ENCODE measurements at regions not wholly inside any gene's neighbourhood (a gene's known extent, or its start where the extent isn't known, plus 50 kb on each side); places are given as distances from the start of the nearest gene placed in this dataset.

DNA sequence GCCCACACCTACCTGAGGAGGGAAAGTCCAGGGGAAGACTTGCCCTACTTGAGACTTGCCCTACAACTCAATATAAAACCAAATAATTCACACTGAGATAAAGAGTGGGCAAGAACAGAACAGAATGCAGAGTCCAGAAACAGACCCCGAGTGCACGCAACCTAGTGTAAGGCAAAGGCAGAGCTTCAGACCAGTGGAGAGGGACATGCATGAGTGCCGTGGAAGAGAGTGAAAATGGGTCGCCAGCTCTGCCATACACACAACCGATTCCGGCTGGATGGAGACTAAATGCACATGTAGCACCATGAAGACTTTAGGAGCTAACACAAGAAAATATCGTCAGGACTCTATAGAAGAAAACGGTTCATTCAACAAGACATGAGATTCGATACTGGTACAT lies 58.8 kb upstream of the CST7 start:
- ATAC-seq: no peak
- TF ChIP-seq FOSB (CRISPR knock-in tag; IDR thresholded peaks at IDR 0.05): no peak
- peak; percentile 61 for FAIRE-seq
- POLR2A ChIA-PET: no interaction called here
- no peak overlapping the region for H3K4me2 ChIP-seq
- no peak for DNase-seq (ENCODE audit: low read depth in 1 of 2, low spot score in 1 of 2)
- H3K4me3 ChIP-seq: no peak overlapping the region
- H3K9me3 ChIP-seq: no peaks in the 10 kb centered on the region
- 54% methylated on average over 9 of the region's 9 CpGs for WGBS (ENCODE audit: missing lambda C conversion rate)
- CTCF ChIA-PET: interaction anchor here (2.3 kb wide), 1 partner anchor 27 kb away, joined by 10 read pairs; no protein-coding TSS in a partner anchor
- H3K4me1 ChIP-seq: no peaks in the 10 kb centered on the region
- no peak overlapping the region for H3K27ac ChIP-seq

DNA sequence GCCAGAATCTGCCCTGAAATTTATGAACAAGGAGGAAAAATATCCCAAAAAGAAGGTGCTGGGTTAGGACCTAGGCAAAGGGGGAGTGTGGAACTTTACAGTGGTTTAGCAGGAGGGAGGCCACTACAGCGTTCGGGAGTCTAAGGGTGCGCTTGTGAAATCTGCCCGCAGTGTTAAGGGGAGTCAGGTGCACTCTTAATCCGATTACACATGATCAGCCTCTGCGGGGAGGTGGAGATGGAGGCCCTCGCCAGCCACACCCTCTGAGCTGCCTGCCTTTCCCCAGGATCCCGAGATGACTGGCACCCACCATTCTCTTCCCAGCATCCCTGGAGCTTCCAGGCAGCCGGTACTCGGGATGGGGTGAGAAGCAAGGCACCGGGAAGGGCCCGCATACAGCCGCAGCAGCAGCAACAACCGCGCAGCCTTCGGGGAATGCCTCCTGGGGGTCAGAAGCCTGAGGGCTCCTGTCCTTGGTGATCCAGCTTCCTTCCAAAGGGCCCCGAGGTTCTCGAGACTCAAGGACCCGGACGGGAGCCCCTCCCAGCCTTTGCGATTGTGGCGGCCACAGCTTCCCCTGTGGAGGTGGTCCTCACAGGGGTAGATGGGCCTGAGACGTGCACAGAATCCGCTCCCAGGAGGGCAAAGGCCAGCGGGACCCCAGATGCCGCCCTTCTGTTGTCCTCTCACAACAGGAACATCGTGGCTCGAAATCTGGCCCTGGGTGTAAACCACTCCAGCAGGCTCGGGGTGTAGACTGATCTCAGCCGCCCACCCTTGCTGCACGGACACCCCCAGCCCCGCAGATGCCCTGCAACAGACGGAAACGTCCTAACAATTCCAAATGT lies 57.3 kb upstream of the CST7 start:
- Histone ChIP-seq H3K4me2 (no peak overlapping the region), H3K27ac (no peak overlapping the region), H3K4me1 (no peaks in the 10 kb centered on the region), H3K4me3 (no peak overlapping the region), H3K9me3 (no peaks in the 10 kb centered on the region)
- TF ChIP-seq, protein P1, sequence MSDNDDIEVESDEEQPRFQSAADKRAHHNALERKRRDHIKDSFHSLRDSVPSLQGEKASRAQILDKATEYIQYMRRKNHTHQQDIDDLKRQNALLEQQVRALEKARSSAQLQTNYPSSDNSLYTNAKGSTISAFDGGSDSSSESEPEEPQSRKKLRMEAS (IDR thresholded peaks at IDR 0.05): no peak
- no peak for TF ChIP-seq RFX5 (IDR thresholded peaks at IDR 0.05)
- no peak for TF ChIP-seq KDM5A (IDR thresholded peaks at IDR 0.05)
- TF ChIP-seq POLR2AphosphoS2 (conservative IDR thresholded peaks at IDR 0.05; ENCODE audit: low read length): no peak
- no peak for TF ChIP-seq HOXB5 (CRISPR knock-in tag; IDR thresholded peaks at IDR 0.05)
- TF ChIP-seq, protein P2, sequence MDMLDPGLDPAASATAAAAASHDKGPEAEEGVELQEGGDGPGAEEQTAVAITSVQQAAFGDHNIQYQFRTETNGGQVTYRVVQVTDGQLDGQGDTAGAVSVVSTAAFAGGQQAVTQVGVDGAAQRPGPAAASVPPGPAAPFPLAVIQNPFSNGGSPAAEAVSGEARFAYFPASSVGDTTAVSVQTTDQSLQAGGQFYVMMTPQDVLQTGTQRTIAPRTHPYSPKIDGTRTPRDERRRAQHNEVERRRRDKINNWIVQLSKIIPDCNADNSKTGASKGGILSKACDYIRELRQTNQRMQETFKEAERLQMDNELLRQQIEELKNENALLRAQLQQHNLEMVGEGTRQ (IDR thresholded peaks at IDR 0.05): no peak
- TF ChIP-seq HEYL (CRISPR knock-in tag; IDR thresholded peaks at IDR 0.05): no peak
- no peak for TF ChIP-seq RNF2 (IDR thresholded peaks at IDR 0.05; ENCODE audit: borderline replicate concordance, low read depth)
- no peak for TF ChIP-seq RARB (CRISPR knock-in tag; IDR thresholded peaks at IDR 0.05)
- WGBS (ENCODE audit: missing lambda C conversion rate): 39% methylated on average over 32 of the region's 34 CpGs
- POLR2A ChIA-PET: no interaction called here
- peak in 1 of 2 experiments; percentile 15; a peak in 2 of 6 replicates for ATAC-seq
- DNase-seq (ENCODE audit: low read depth in 1 of 2, low spot score in 1 of 2): no peak
- no peak for FAIRE-seq
- CTCF ChIA-PET: interaction anchor here (2.3 kb wide), 1 partner anchor 26 kb away, joined by 10 read pairs; no protein-coding TSS in a partner anchor

DNA sequence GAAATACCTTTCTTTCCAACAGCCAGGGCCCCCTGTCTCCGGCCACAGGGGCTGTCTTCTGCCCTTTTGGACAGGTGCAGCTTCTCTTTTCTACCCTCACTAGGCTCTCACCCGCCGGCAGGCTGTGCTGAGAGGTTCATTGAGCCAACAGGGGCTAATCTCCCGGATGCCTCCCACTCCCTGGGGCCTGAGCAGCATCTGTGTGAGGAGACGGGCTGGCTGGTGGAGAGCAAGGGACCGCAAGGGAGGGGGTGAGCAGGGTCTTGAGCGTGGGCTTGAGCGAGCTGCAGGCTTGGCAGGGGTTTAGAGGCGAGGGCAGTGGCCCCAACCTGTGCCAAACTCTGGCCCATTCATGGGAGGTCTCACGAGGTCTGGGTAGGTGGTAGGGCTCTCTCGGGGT lies 56.5 kb upstream of the CST7 start:
- FAIRE-seq (no peak), ATAC-seq (no peak), DNase-seq (ENCODE audit: low read depth in 1 of 2, low spot score in 1 of 2) (no peak)
- Histone ChIP-seq H3K4me2 (no peak overlapping the region), H3K9me3 (no peaks in the 10 kb centered on the region), H3K27ac (no peak overlapping the region), H3K4me1 (no peaks in the 10 kb centered on the region), H3K4me3 (no peak overlapping the region)
- CTCF ChIA-PET: interaction anchor here (2.3 kb wide), 1 partner anchor 25 kb away, joined by 10 read pairs; no protein-coding TSS in a partner anchor
- WGBS (ENCODE audit: missing lambda C conversion rate): 13% methylated on average over 11 of the region's 11 CpGs
- TF ChIP-seq FOXS1 (CRISPR knock-in tag; IDR thresholded peaks at IDR 0.05) (no peak), EHMT2 (IDR thresholded peaks at IDR 0.05; ENCODE audit: low read depth) (no peak), RARB (CRISPR knock-in tag; IDR thresholded peaks at IDR 0.05) (no peak), NFE2L2 (conservative IDR thresholded peaks at IDR 0.05; ENCODE audit: low read length) (no peak), FOSL2 (IDR thresholded peaks at IDR 0.05) (no peak), FOSL2 (CRISPR knock-in tag; IDR thresholded peaks at IDR 0.05) (no peak)
- POLR2A ChIA-PET: no interaction called here

DNA sequence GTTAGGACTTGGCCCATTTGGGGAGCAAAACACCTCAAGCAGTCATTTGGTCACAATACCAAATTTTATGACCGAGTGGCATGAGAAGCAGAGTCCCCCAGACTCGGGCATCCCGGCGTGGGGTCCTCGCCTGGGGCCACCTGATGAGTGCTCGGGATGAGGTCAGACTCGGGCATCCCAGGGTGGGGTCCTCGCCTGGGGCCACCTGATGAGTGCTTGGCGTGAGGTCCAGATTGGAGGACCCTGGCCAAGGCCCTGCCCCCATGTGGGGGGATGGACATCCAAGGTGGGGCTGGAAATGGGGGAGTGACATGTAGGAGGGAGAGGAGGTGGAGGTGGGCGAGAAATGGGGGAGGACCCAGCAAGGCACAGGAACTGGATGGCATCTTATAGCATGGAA lies 56.1 kb upstream of the CST7 start:
- H3K4me1 ChIP-seq: no peaks in the 10 kb centered on the region
- CTCF ChIA-PET: interaction anchor here (1.1 to 2.3 kb wide), 3 partner anchors 24 to 26 kb away, joined by 3 to 10 read pairs (median 3); no protein-coding TSS in a partner anchor
- H3K9me3 ChIP-seq: no peaks in the 10 kb centered on the region
- no peak overlapping the region for H3K27ac ChIP-seq
- no peak overlapping the region for H3K4me2 ChIP-seq
- POLR2A ChIA-PET: no interaction called here
- FAIRE-seq (no peak), DNase-seq (ENCODE audit: low read depth in 1 of 2, low spot score in 1 of 2) (no peak), ATAC-seq (no peak)
- WGBS (ENCODE audit: missing lambda C conversion rate): 45% methylated on average over 10 of the region's 10 CpGs
- no peak for TF ChIP-seq RNF2 (IDR thresholded peaks at IDR 0.05; ENCODE audit: borderline replicate concordance, low read depth)
- TF ChIP-seq TFCP2L1 (CRISPR knock-in tag; IDR thresholded peaks at IDR 0.05): no peak
- TF ChIP-seq ZC3H11A (IDR thresholded peaks at IDR 0.05): no peak
- no peak for TF ChIP-seq JUN (IDR thresholded peaks at IDR 0.05)
- H3K4me3 ChIP-seq: no peak overlapping the region

All from A549 (cell line).